Dendritic cell treated with granulocyte-macrophage colony-stimulating factor and Interleukin-4, amounts not matched to agents 40 ng/mL and 50 ng/mL, for 4 days (primary cell): ENCODE measurements at regions not wholly inside any gene's neighbourhood (a gene's known extent, or its start where the extent isn't known, plus 50 kb on each side); places are given as distances from the start of the nearest gene placed in this dataset.

Experiments used
- H3K27ac Mint-ChIP-seq: one replicate; pipeline ENCODE4 v1.8.0; 2022; ENCODE audit warnings: mild to moderate bottlenecking, mixed read lengths
- H3K27me3 Mint-ChIP-seq: one replicate; pipeline ENCODE4 v1.8.0; 2022; ENCODE audit warnings: mild to moderate bottlenecking, mixed read lengths
- H3K36me3 Mint-ChIP-seq: one replicate; pipeline ENCODE4 v1.8.0; 2022; ENCODE audit warnings: low read depth, mixed read lengths
- H3K4me1 Mint-ChIP-seq: one replicate; pipeline ENCODE4 v1.8.0; 2022; ENCODE audit warnings: low read depth, mixed read lengths
- H3K4me3 Mint-ChIP-seq: one replicate; pipeline ENCODE4 v1.8.0; 2022; ENCODE audit warnings: mild to moderate bottlenecking, moderate library complexity, mixed read lengths
- H3K9me3 Mint-ChIP-seq: one replicate; pipeline ENCODE4 v1.8.0; 2022; ENCODE audit warnings: mixed read lengths
- intact Hi-C: fragments of 100-400 bp; cut with micrococcal nuclease; formaldehyde crosslinking; loops from one replicate; pipeline ENCODE4 v1.15.0; 2022

- no peaks in the 10 kb centered on the region for H3K27me3 Mint-ChIP-seq
- no peaks in the 10 kb centered on the region for H3K9me3 Mint-ChIP-seq
- intact Hi-C loops = no loop called here
- H3K4me1 Mint-ChIP-seq = no peaks in the 10 kb centered on the region
- no peak overlapping the region for H3K4me3 Mint-ChIP-seq
- H3K27ac Mint-ChIP-seq = no peak overlapping the region
- H3K36me3 Mint-ChIP-seq = no peaks in the 10 kb centered on the region
These were observed 1865.5 kb upstream of the TENM3 start for GRCh38 chr4:180377741-180378140.

GRCh38 chr4:180380733-180381132, 1862.5 kb upstream of the TENM3 start:
- H3K9me3 Mint-ChIP-seq = peaks cover 9% of the 10 kb centered on the region
- H3K36me3 Mint-ChIP-seq = no peaks in the 10 kb centered on the region
- H3K27ac Mint-ChIP-seq = no peak overlapping the region
- no peaks in the 10 kb centered on the region for H3K27me3 Mint-ChIP-seq
- intact Hi-C loops = no loop called here
- H3K4me3 Mint-ChIP-seq = no peak overlapping the region
- no peaks in the 10 kb centered on the region for H3K4me1 Mint-ChIP-seq

- H3K27ac Mint-ChIP-seq = no peak overlapping the region
- H3K27me3 Mint-ChIP-seq = no peaks in the 10 kb centered on the region
- peaks cover 9% of the 10 kb centered on the region for H3K9me3 Mint-ChIP-seq
- H3K36me3 Mint-ChIP-seq = no peaks in the 10 kb centered on the region
- intact Hi-C loops = no loop called here
- H3K4me1 Mint-ChIP-seq = no peaks in the 10 kb centered on the region
- no peak overlapping the region for H3K4me3 Mint-ChIP-seq
These were observed 1851.6 kb upstream of the TENM3 start for GRCh38 chr4:180391613-180392012.

- H3K27ac Mint-ChIP-seq = no peak overlapping the region
- H3K36me3 Mint-ChIP-seq = no peaks in the 10 kb centered on the region
- H3K4me1 Mint-ChIP-seq = no peaks in the 10 kb centered on the region
- H3K27me3 Mint-ChIP-seq = no peaks in the 10 kb centered on the region
- no peak overlapping the region for H3K4me3 Mint-ChIP-seq
- H3K9me3 Mint-ChIP-seq = peaks cover 9% of the 10 kb centered on the region
- intact Hi-C loops = no loop called here
These were observed 1848.9 kb upstream of the TENM3 start for GRCh38 chr4:180394312-180394711.

- peaks cover 9% of the 10 kb centered on the region for H3K9me3 Mint-ChIP-seq
- no peaks in the 10 kb centered on the region for H3K4me1 Mint-ChIP-seq
- no peak overlapping the region for H3K4me3 Mint-ChIP-seq
- H3K36me3 Mint-ChIP-seq = no peaks in the 10 kb centered on the region
- intact Hi-C loops = no loop called here
- no peaks in the 10 kb centered on the region for H3K27me3 Mint-ChIP-seq
- H3K27ac Mint-ChIP-seq = no peak overlapping the region
These were observed 1848.5 kb upstream of the TENM3 start for GRCh38 chr4:180394730-180395129.

- Mint-ChIP-seq H3K27ac (no peak overlapping the region), H3K9me3 (peaks cover 30% of the 10 kb centered on the region), H3K4me1 (no peaks in the 10 kb centered on the region), H3K4me3 (no peak overlapping the region), H3K27me3 (no peaks in the 10 kb centered on the region), H3K36me3 (no peaks in the 10 kb centered on the region)
- intact Hi-C loops = no loop called here
These were observed 1844.6 kb upstream of the TENM3 start for GRCh38 chr4:180398564-180398963.

- Mint-ChIP-seq H3K36me3 (no peaks in the 10 kb centered on the region), H3K27me3 (no peaks in the 10 kb centered on the region), H3K9me3 (peaks cover 10% of the 10 kb centered on the region), H3K4me1 (no peaks in the 10 kb centered on the region), H3K4me3 (no peak overlapping the region), H3K27ac (no peak overlapping the region)
- intact Hi-C loops = no loop called here
These were observed 1835.8 kb upstream of the TENM3 start for GRCh38 chr4:180407275-180407885.

GRCh38 chr4:180418819-180419531, 1824.2 kb upstream of the TENM3 start:
- Mint-ChIP-seq H3K27me3 (no peaks in the 10 kb centered on the region), H3K4me3 (no peak overlapping the region), H3K36me3 (no peaks in the 10 kb centered on the region), H3K4me1 (no peaks in the 10 kb centered on the region), H3K9me3 (no peaks in the 10 kb centered on the region), H3K27ac (no peak overlapping the region)
- intact Hi-C loops = no loop called here

GRCh38 chr4:180422989-180423711, 1820.1 kb upstream of the TENM3 start:
- H3K27ac Mint-ChIP-seq = no peak overlapping the region
- H3K4me3 Mint-ChIP-seq = no peak overlapping the region
- no peaks in the 10 kb centered on the region for H3K4me1 Mint-ChIP-seq
- intact Hi-C loops = no loop called here
- H3K36me3 Mint-ChIP-seq = no peaks in the 10 kb centered on the region
- no peaks in the 10 kb centered on the region for H3K9me3 Mint-ChIP-seq
- H3K27me3 Mint-ChIP-seq = no peaks in the 10 kb centered on the region

- Mint-ChIP-seq H3K27ac (no peak overlapping the region), H3K9me3 (no peaks in the 10 kb centered on the region), H3K4me1 (no peaks in the 10 kb centered on the region), H3K36me3 (no peaks in the 10 kb centered on the region), H3K4me3 (no peak overlapping the region), H3K27me3 (no peaks in the 10 kb centered on the region)
- intact Hi-C loops = no loop called here
These were observed 1819.5 kb upstream of the TENM3 start for GRCh38 chr4:180423712-180424057.

GRCh38 chr4:180426938-180427337, 1816.3 kb upstream of the TENM3 start:
- Mint-ChIP-seq H3K27me3 (no peaks in the 10 kb centered on the region), H3K36me3 (no peaks in the 10 kb centered on the region), H3K9me3 (peaks cover 8% of the 10 kb centered on the region), H3K27ac (no peak overlapping the region), H3K4me3 (no peak overlapping the region), H3K4me1 (no peaks in the 10 kb centered on the region)
- intact Hi-C loops = no loop called here

- no peak overlapping the region for H3K4me3 Mint-ChIP-seq
- H3K4me1 Mint-ChIP-seq = no peaks in the 10 kb centered on the region
These were observed 1812.9 kb upstream of the TENM3 start for GRCh38 chr4:180430283-180430682.

GRCh38 chr4:180434131-180434895, 1808.9 kb upstream of the TENM3 start:
- Mint-ChIP-seq H3K4me3 (no peak overlapping the region), H3K27me3 (no peaks in the 10 kb centered on the region), H3K9me3 (peaks cover 8% of the 10 kb centered on the region), H3K27ac (no peak overlapping the region), H3K4me1 (no peaks in the 10 kb centered on the region), H3K36me3 (no peaks in the 10 kb centered on the region)
- intact Hi-C loops = no loop called here

More at GRCh38 chr4:180430283-180430682, 1812.9 kb upstream of the TENM3 start:
- no peaks in the 10 kb centered on the region for H3K27me3 Mint-ChIP-seq
- H3K9me3 Mint-ChIP-seq = peaks cover 8% of the 10 kb centered on the region
- H3K36me3 Mint-ChIP-seq = no peaks in the 10 kb centered on the region
- H3K27ac Mint-ChIP-seq = no peak overlapping the region
- intact Hi-C loops = no loop called here

GRCh38 chr4:180436361-180436760, 1806.8 kb upstream of the TENM3 start:
- intact Hi-C loops = no loop called here
- no peak overlapping the region for H3K4me3 Mint-ChIP-seq

More at GRCh38 chr4:180436361-180436760, 1806.8 kb upstream of the TENM3 start:
- Mint-ChIP-seq H3K4me1 (no peaks in the 10 kb centered on the region), H3K9me3 (no peaks in the 10 kb centered on the region), H3K36me3 (no peaks in the 10 kb centered on the region), H3K27ac (no peak overlapping the region), H3K27me3 (no peaks in the 10 kb centered on the region)
